H9 (cell line): ENCODE measurements at regions not wholly inside any gene's neighbourhood (a gene's known extent, or its start where the extent isn't known, plus 50 kb on each side); places are given as distances from the start of the nearest gene placed in this dataset.

Experiments used
- DNase-seq: peaks from one replicate; pipeline ENCODE4 v3.0.0-alpha.2; 2017
- H2AFZ ChIP-seq: one replicate; pipeline ENCODE4 v1.6.1; 2013; ENCODE audit warnings: mild to moderate bottlenecking, low read length, control low read depth, moderate library complexity
- H2AK5ac ChIP-seq: 2 replicates; pipeline ENCODE4 v1.6.1; 2013; ENCODE audit warnings: low read length, control low read depth, mixed read lengths; ENCODE audit not compliant: insufficient read length
- H2BK120ac ChIP-seq: one replicate; pipeline ENCODE4 v1.6.1; 2013; ENCODE audit warnings: low read depth, mild to moderate bottlenecking, low read length, control low read depth, inconsistent platforms; ENCODE audit not compliant: poor library complexity, severe bottlenecking
- H2BK12ac ChIP-seq: 2 replicates; pipeline ENCODE4 v1.6.1; 2013; ENCODE audit warnings: low read length, control low read depth, mixed read lengths, low read depth; ENCODE audit not compliant: insufficient read length
- H2BK15ac ChIP-seq: 2 replicates; pipeline ENCODE4 v1.6.1; 2013; ENCODE audit warnings: low read depth, low read length, control low read depth
- H2BK20ac ChIP-seq: one replicate; pipeline ENCODE4 v1.6.1; 2013; ENCODE audit warnings: low read depth, mild to moderate bottlenecking, low read length, control low read depth, inconsistent platforms; ENCODE audit not compliant: poor library complexity, severe bottlenecking
- H2BK5ac ChIP-seq: 2 replicates; pipeline ENCODE4 v1.6.1; 2013; ENCODE audit warnings: low read length, control low read depth, mixed read lengths; ENCODE audit not compliant: insufficient read length
- H3K14ac ChIP-seq: 2 replicates; pipeline ENCODE4 v1.6.1; 2013; ENCODE audit warnings: low read length, control low read depth; ENCODE audit not compliant: insufficient read depth
- H3K18ac ChIP-seq: 2 replicates; pipeline ENCODE4 v1.6.1; 2013; ENCODE audit warnings: low read depth, mild to moderate bottlenecking, mixed read lengths, low read length, control low read depth; ENCODE audit not compliant: insufficient read length
- H3K23ac ChIP-seq: 2 replicates; pipeline ENCODE4 v1.6.1; 2013; ENCODE audit warnings: low read length, control low read depth, mixed read lengths, low read depth; ENCODE audit not compliant: insufficient read length
- H3K23me2 ChIP-seq: 2 replicates; pipeline ENCODE4 v1.6.1; 2013; ENCODE audit warnings: low read depth, mild to moderate bottlenecking, mixed read lengths, low read length, control low read depth; ENCODE audit not compliant: insufficient read length, poor library complexity, severe bottlenecking
- H3K27ac ChIP-seq: 2 replicates; pipeline ENCODE4 v1.5.1; 2013; ENCODE audit warnings: low read length, control low read depth, mixed read lengths, low read depth; ENCODE audit not compliant: insufficient read length
- H3K27me3 ChIP-seq: 2 replicates; pipeline ENCODE4 v1.6.1; 2013; ENCODE audit warnings: low read length, control low read depth, inconsistent platforms; ENCODE audit not compliant: insufficient read depth
- H3K4ac ChIP-seq: 2 replicates; pipeline ENCODE4 v1.6.1; 2013; ENCODE audit warnings: low read depth, mild to moderate bottlenecking, control low read depth, inconsistent platforms, low read length, moderate library complexity
- H3K4me1 ChIP-seq: 2 replicates; pipeline ENCODE4 v1.6.1; 2013; ENCODE audit warnings: low read length, control low read depth, inconsistent platforms; ENCODE audit not compliant: insufficient read depth
- H3K4me2 ChIP-seq: 2 replicates; pipeline ENCODE4 v1.6.1; 2013; ENCODE audit warnings: low read length, control low read depth, mixed read lengths; ENCODE audit not compliant: insufficient read length, insufficient read depth
- H3K56ac ChIP-seq: 2 replicates; pipeline ENCODE4 v1.6.1; 2013; ENCODE audit warnings: low read depth, mild to moderate bottlenecking, mixed read lengths, low read length, control low read depth; ENCODE audit not compliant: insufficient read length
- H3K79me1 ChIP-seq: 2 replicates; pipeline ENCODE4 v1.6.1; 2013; ENCODE audit warnings: low read depth, mild to moderate bottlenecking, moderate library complexity, low read length, control low read depth, inconsistent platforms; ENCODE audit not compliant: insufficient read depth, poor library complexity, severe bottlenecking
- H3K79me2 ChIP-seq: 2 replicates; pipeline ENCODE4 v1.6.1; 2013; ENCODE audit warnings: low read length, control low read depth, inconsistent platforms; ENCODE audit not compliant: insufficient read depth
- H3K9ac ChIP-seq: 2 replicates; pipeline ENCODE4 v1.6.1; 2013; ENCODE audit warnings: low read length, control low read depth, mixed read lengths; ENCODE audit not compliant: insufficient read length; ENCODE audit errors: extremely low read depth
- H3K9me3 ChIP-seq: one replicate; pipeline ENCODE4 v1.6.1; 2013; ENCODE audit warnings: low read depth, low read length, inconsistent platforms; ENCODE audit not compliant: control insufficient read depth
- H3T11ph ChIP-seq: one replicate; pipeline ENCODE4 v1.6.1; 2013; ENCODE audit warnings: mild to moderate bottlenecking, low read length, control low read depth, inconsistent platforms
- H4K20me1 ChIP-seq: one replicate; pipeline ENCODE4 v1.6.1; 2013; ENCODE audit not compliant: control insufficient read depth, insufficient read length, insufficient read depth
- H4K5ac ChIP-seq: 2 replicates; pipeline ENCODE4 v1.6.1; 2013; ENCODE audit warnings: low read depth, mild to moderate bottlenecking, mixed read lengths, low read length, control low read depth; ENCODE audit not compliant: insufficient read length
- H4K8ac ChIP-seq: replicated peaks from 2 replicates; pipeline ENCODE4 v1.6.1; 2013; ENCODE audit warnings: low read length, control low read depth, mixed read lengths, low read depth; ENCODE audit not compliant: insufficient read length
- H4K91ac ChIP-seq: 2 replicates; pipeline ENCODE4 v1.6.1; 2013; ENCODE audit warnings: low read depth, mild to moderate bottlenecking, moderate library complexity, mixed read lengths, low read length, control low read depth; ENCODE audit not compliant: insufficient read length
- H3K27ac Mint-ChIP-seq, 3 experiments: 2 replicates in 2 of 3; 3 replicates in 1 of 3; pipeline ENCODE4 v1.8.0; 2020 to 2021; ENCODE audit warnings: mixed read lengths in 3 of 3, mild to moderate bottlenecking in 1 of 3, moderate library complexity in 1 of 3
- H3K27me3 Mint-ChIP-seq: 2 replicates; pipeline ENCODE4 v1.8.0; 2021; ENCODE audit warnings: low read depth, mild to moderate bottlenecking, moderate library complexity, mixed read lengths
- H3K36me3 Mint-ChIP-seq, 3 experiments: 2 replicates in 2 of 3; 3 replicates in 1 of 3; pipeline ENCODE4 v1.8.0; 2020 to 2021; ENCODE audit warnings: low read depth in 3 of 3, mixed read lengths in 3 of 3; ENCODE audit not compliant: insufficient read depth in 1 of 3
- H3K4me1 Mint-ChIP-seq, 2 experiments: 2 replicates each; pipeline ENCODE4 v1.8.0; 2020; ENCODE audit warnings: mixed read lengths in 2 of 2
- H3K4me3 Mint-ChIP-seq, 2 experiments: 2 replicates in 1 of 2; 3 replicates in 1 of 2; pipeline ENCODE4 v1.8.0; 2020 to 2021; ENCODE audit warnings: mild to moderate bottlenecking in 2 of 2, mixed read lengths in 2 of 2, moderate library complexity in 1 of 2
- H3K9me3 Mint-ChIP-seq, 2 experiments: 2 replicates in 1 of 2; 3 replicates in 1 of 2; pipeline ENCODE4 v1.8.0; 2020; ENCODE audit warnings: mild to moderate bottlenecking in 2 of 2, mixed read lengths in 2 of 2, moderate library complexity in 1 of 2
- WGBS: extraction: QIAGEN DNeasy Blood & Tissue Kit; methylation state at CpG from one replicate; pipeline ENCODE4 v1.1.7; 2013; ENCODE audit warnings: missing lambda C conversion rate, low lambda C conversion rate, mixed read lengths; ENCODE audit not compliant: insufficient read length; ENCODE audit errors: extremely low coverage; 5-methylcytosine and 5-hydroxymethylcytosine counted together
- TF ChIP-seq, protein P1 (sequence below): fragments of 200-600 bp; sonication (generic); conservative IDR thresholded peaks from 3 replicates; pipeline ENCODE4 v1.8.0; 2021; ENCODE audit warnings: antibody characterized with exemption, mild to moderate bottlenecking

DNA sequence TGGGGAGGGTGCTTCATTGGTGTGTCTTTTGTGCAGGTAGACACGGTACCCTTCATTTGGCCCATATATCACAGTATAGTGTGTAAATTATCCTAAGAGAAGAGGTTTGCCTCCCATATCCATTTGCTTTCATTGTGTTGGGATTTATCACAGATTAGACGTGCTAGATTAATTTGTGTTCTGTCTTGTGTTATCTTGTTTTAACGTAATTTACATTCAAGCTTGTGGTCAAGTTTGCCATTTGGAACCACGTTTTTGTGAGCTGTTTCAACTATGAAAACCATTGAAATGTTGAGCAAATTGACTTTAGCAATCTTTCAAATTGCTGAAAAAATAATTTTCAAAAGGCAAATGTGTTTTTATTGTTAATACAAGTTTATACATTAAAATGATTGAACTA is 1826.5 kb downstream of the SLITRK5 start:
- no peak overlapping the region for H3K4ac ChIP-seq
- H4K8ac ChIP-seq, result no peak overlapping the region
- no peaks in the 10 kb centered on the region for H4K20me1 ChIP-seq
- H3K4me1 ChIP-seq, result no peaks in the 10 kb centered on the region
- no peak overlapping the region for H3K18ac ChIP-seq
- DNase-seq, result no peak
- no peaks in the 10 kb centered on the region for H3K79me2 ChIP-seq
- no peaks in the 10 kb centered on the region for H3K9me3 ChIP-seq
- H2BK20ac ChIP-seq, result no peak overlapping the region
- WGBS, result no CpG with 5 or more reads among the region's 4 CpGs
- H3K23ac ChIP-seq, result no peak overlapping the region
- H3K23me2 ChIP-seq, result no peaks in the 10 kb centered on the region
- no peak overlapping the region for H3K4me3 Mint-ChIP-seq
- H3K9ac ChIP-seq, result no peak overlapping the region
- no peak overlapping the region for H3K56ac ChIP-seq
- H3T11ph ChIP-seq, result no peak overlapping the region
- no peaks in the 10 kb centered on the region for H3K79me1 ChIP-seq
- H3K36me3 Mint-ChIP-seq, result peaks cover 0 to 7% (median 4%) of the 10 kb centered on the region in 3 experiments; a peak in 4 of 7 replicates
- H3K27me3 ChIP-seq, result no peaks in the 10 kb centered on the region
- no peak overlapping the region for H4K5ac ChIP-seq
- H3K4me2 ChIP-seq, result no peak overlapping the region
- H3K27ac ChIP-seq, result no peak overlapping the region
- H3K27ac Mint-ChIP-seq, result no peak overlapping the region
- no peak overlapping the region for H2BK12ac ChIP-seq
- H3K9me3 Mint-ChIP-seq, result peaks cover 6 to 7% of the 10 kb centered on the region in 2 experiments; a peak in 4 of 5 replicates
- peaks cover 3% of the 10 kb centered on the region in 2 experiments; a peak in 3 of 4 replicates for H3K4me1 Mint-ChIP-seq
- no peak overlapping the region for H2BK5ac ChIP-seq
- H2AK5ac ChIP-seq, result no peak overlapping the region
- TF ChIP-seq, protein P1, sequence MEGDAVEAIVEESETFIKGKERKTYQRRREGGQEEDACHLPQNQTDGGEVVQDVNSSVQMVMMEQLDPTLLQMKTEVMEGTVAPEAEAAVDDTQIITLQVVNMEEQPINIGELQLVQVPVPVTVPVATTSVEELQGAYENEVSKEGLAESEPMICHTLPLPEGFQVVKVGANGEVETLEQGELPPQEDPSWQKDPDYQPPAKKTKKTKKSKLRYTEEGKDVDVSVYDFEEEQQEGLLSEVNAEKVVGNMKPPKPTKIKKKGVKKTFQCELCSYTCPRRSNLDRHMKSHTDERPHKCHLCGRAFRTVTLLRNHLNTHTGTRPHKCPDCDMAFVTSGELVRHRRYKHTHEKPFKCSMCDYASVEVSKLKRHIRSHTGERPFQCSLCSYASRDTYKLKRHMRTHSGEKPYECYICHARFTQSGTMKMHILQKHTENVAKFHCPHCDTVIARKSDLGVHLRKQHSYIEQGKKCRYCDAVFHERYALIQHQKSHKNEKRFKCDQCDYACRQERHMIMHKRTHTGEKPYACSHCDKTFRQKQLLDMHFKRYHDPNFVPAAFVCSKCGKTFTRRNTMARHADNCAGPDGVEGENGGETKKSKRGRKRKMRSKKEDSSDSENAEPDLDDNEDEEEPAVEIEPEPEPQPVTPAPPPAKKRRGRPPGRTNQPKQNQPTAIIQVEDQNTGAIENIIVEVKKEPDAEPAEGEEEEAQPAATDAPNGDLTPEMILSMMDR, result no peak
- no peak overlapping the region for H2BK120ac ChIP-seq
- H4K91ac ChIP-seq, result no peak overlapping the region
- peaks cover 2% of the 10 kb centered on the region for H3K27me3 Mint-ChIP-seq
- H3K14ac ChIP-seq, result no peak overlapping the region
- H2BK15ac ChIP-seq, result no peak overlapping the region
- H2AFZ ChIP-seq, result no peak overlapping the region
